ENCODE measurements at regions not wholly inside any gene's neighbourhood (a gene's known extent, or its start where the extent isn't known, plus 50 kb on each side); places are given as distances from the start of the nearest gene placed in this dataset.

DNA sequence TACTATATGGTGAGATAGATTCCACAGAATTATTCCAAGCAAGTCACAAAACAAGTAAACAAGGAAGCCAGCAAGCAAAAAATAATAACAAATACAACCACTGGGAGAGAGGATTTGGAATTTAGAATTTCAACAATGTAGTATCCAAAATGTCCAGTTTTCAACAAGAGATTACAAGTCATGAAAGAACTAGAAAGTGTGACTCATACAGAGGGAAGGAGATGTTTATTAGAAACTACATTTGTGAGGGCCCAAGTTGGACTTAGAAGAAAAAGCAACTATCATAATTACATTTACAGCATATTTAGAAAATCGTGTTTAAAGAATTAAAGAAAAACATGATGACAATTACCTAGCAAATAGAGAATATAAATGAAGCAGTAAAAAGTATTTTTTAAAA is 494.6 kb upstream of the ID4 start:
- no peak for TF ChIP-seq EP300 (conservative IDR thresholded peaks at IDR 0.05; ENCODE audit: poor library complexity, severe bottlenecking)
- TF ChIP-seq, protein P1, sequence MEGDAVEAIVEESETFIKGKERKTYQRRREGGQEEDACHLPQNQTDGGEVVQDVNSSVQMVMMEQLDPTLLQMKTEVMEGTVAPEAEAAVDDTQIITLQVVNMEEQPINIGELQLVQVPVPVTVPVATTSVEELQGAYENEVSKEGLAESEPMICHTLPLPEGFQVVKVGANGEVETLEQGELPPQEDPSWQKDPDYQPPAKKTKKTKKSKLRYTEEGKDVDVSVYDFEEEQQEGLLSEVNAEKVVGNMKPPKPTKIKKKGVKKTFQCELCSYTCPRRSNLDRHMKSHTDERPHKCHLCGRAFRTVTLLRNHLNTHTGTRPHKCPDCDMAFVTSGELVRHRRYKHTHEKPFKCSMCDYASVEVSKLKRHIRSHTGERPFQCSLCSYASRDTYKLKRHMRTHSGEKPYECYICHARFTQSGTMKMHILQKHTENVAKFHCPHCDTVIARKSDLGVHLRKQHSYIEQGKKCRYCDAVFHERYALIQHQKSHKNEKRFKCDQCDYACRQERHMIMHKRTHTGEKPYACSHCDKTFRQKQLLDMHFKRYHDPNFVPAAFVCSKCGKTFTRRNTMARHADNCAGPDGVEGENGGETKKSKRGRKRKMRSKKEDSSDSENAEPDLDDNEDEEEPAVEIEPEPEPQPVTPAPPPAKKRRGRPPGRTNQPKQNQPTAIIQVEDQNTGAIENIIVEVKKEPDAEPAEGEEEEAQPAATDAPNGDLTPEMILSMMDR (IDR thresholded peaks at IDR 0.05; ENCODE audit: poor library complexity, severe bottlenecking) = no peak
- TF ChIP-seq, protein P2, sequence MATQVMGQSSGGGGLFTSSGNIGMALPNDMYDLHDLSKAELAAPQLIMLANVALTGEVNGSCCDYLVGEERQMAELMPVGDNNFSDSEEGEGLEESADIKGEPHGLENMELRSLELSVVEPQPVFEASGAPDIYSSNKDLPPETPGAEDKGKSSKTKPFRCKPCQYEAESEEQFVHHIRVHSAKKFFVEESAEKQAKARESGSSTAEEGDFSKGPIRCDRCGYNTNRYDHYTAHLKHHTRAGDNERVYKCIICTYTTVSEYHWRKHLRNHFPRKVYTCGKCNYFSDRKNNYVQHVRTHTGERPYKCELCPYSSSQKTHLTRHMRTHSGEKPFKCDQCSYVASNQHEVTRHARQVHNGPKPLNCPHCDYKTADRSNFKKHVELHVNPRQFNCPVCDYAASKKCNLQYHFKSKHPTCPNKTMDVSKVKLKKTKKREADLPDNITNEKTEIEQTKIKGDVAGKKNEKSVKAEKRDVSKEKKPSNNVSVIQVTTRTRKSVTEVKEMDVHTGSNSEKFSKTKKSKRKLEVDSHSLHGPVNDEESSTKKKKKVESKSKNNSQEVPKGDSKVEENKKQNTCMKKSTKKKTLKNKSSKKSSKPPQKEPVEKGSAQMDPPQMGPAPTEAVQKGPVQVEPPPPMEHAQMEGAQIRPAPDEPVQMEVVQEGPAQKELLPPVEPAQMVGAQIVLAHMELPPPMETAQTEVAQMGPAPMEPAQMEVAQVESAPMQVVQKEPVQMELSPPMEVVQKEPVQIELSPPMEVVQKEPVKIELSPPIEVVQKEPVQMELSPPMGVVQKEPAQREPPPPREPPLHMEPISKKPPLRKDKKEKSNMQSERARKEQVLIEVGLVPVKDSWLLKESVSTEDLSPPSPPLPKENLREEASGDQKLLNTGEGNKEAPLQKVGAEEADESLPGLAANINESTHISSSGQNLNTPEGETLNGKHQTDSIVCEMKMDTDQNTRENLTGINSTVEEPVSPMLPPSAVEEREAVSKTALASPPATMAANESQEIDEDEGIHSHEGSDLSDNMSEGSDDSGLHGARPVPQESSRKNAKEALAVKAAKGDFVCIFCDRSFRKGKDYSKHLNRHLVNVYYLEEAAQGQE (IDR thresholded peaks at IDR 0.05; ENCODE audit: borderline replicate concordance) = no peak
- no peak for TF ChIP-seq EZH2 (IDR thresholded peaks at IDR 0.05; ENCODE audit: borderline replicate concordance, insufficient read depth, low read length, poor library complexity, severe bottlenecking)
- no peak for TF ChIP-seq TAF1 (IDR thresholded peaks at IDR 0.05; ENCODE audit: low read depth)
- TF ChIP-seq RAD21 (conservative IDR thresholded peaks at IDR 0.05) = no peak
